ENCODE measurements at regions not wholly inside any gene's neighbourhood (a gene's known extent, or its start where the extent isn't known, plus 50 kb on each side); places are given as distances from the start of the nearest gene placed in this dataset.
"Not testable (repeated sequence)": the region's sequence is repeated elsewhere in the genome, so short reads cannot be mapped to it uniquely, and the experiment has no call there.

DNA sequence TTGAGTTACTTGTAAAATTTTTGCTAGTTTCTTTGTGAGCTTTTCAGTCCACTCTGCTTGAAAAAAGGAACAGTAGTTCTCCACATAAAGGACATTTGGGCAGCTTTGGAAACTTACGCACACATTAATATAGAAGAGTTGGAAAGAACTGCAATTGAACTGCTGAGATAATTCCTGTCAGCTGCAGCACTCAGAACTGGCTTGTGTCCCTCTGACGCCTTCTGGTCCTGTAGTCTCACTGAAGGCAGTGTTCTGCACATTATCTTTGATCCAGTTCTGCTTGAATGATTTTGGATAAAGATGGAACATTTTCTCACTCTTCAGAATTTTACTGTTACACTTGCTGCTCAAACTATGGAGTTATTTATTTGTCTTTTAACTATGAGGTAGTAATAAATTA, 901.9 kb downstream of the OTOL1 start:
- DNase-seq (ENCODE audit: low spot score): no peak

DNA sequence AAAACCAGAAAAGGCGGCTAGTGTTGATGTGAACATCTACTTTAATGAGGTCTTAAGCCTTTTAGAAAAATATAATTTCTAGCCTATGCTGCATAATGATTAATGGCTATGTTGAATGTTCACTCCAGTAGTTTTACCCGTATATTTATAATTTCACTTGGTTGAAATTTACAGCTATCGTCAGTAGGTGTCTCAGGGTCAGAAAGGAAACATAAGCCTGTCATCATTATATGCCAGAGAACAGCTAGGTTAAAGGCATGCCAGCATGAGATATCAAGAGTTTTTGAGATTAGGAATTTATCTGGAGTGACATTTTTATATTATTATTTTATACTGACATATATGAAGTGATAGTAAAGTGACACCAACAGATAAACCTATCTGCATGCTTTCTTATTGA, 904.1 kb downstream of the OTOL1 start:
- DNase-seq (ENCODE audit: low spot score): no peak

DNA sequence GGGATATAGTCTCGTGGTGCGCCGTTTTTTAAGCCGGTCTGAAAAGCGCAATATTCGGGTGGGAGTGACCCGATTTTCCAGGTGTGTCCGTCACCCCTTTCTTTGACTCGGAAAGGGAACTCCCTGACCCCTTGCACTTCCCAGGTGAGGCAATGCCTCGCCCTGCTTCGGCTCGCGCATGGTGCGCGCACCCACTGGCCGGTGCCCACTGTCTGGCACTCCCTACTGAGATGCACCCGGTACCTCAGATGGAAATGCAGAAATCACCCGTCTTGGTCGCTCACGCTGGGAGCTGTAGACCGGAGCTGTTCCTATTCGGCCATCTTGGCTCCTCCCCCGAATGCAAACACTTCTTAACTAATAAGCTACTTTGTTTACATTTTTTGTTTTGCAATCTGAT, 914.9 kb downstream of the OTOL1 start:
- not testable (repeated sequence) for DNase-seq (ENCODE audit: low spot score)

DNA sequence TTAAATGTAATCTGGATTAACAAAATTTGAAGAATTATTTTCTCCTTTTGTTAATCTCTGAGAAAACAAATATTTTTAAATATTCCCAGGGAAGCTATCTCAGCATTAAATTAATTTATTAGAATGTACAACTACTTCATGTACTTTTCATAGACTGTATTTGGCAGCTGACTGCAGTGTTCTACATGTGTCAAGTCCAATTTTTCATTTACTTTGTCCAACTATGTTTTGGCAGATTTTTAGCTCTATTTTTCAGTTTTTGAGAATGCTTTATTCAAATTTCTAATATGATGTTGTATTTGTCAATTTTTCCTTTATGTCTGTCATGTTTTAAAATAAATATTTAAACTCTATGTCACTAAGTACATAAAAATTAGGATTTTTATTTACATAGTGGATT, 925.1 kb downstream of the OTOL1 start:
- no peak for DNase-seq (ENCODE audit: low spot score)

DNA sequence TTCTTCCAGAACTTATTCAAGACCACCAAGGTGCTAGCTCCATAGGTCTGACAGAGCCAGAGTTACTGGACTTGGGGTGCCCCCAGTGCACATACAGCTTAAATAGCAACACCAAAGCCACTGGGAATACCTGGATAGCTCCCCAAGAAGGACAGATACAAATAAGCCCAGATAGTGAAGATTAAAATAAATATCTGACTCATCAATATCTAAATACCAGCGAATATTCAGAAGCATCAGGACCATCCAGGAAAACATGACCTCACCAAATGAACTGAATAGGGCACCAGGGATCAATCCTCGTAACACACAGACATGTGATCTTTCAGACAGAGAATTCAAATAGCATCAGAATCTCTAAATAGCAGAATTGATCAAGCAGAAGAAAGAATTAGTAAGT, 931.6 kb downstream of the OTOL1 start:
- DNase-seq (ENCODE audit: low spot score): no peak

DNA sequence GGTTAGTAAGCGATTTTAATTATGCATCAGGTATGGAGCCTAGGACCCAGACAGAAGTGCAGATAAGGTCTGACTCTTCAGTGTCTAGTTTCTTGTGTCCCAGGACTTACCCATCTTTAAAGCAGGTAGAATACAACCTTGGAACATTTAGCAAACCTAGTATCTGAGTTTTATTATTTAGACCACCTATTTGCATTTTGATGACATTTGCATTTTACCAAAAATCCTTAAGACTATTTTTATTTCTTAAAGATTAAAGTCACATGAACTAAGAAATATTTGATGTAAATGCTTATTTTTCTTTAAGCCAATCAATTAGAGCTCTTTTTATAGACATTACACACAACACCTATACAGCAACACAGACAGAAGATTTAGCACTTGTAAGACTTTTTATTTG, 939.1 kb downstream of the OTOL1 start:
- DNase-seq (ENCODE audit: low spot score): no peak

DNA sequence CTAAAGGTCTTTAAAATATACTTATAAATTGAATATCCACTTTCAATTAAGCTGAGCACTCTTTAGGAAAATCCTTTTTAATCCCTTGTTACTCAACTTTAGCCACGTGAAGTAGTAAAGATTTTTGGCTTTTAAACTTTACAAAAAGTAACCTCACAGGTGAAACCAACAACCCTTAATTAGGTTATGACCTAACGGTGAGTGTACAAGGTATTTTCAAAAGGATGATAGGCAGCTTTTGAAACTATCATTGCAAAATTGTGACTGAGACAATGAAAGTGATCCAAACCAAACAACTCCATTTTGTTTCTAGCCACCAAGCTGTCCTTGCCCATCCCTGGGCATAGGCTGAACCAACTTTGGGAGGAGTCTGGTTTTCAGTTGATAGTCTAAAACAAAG, 940.2 kb downstream of the OTOL1 start:
- no peak for DNase-seq (ENCODE audit: low spot score)

DNA sequence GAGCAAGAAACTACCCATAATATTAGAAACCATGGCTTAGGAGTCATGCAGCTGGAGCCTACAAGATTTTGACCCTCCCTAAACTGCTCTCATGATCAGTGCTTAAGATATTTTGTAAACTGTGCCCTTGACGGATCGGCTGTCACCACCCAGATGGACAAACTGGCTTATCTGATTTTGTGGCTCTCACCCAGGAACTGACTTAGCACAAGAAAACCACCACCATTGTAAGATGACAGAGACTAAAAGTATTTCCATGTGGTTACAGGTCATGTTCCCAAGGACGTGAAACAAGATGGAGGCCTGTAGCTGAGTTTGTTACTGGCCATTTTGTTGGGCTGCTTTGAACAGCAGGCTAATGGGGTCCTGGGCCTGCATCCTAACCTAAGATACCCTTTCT, 940.9 kb downstream of the OTOL1 start:
- DNase-seq (ENCODE audit: low spot score): no peak

DNA sequence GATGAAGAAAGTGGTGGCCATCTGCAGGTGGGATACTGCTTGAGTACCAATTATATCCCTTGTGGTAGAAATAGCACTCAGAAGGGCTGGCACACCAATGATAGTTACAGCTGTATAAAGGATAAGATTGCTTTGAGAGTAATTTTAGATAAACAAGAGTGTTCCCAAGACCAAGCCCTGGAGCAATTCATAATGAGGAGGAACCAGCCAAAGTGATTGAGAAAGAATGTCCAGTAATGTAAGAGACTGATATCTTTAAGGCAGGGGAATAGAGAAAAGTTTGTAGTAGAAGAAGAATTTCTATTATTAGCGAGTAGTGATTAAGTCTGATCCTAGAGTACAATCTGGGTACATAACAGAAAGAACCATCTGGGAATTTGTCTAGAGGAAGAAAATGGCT, 945.1 kb downstream of the OTOL1 start:
- no peak for DNase-seq (ENCODE audit: low spot score)

DNA sequence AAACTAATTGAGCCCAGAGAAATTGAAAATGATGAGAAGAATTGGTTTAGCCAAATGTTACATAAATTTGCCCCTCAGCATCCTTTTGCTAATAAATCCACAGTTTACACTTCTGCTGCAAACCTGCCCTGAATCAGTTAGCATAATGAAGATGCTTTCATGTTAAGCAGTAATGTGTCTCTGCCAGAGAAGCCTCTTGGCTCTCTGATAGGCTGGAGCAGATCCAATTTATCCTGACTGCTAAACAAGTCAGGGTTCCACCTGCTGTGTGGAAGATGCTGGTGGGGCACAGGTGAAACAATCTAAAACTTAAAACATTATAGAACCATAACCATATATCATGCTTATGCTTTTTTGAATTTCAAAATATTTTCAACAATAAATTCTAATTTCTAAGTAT, 946.8 kb downstream of the OTOL1 start:
- DNase-seq (ENCODE audit: low spot score): no peak

DNA sequence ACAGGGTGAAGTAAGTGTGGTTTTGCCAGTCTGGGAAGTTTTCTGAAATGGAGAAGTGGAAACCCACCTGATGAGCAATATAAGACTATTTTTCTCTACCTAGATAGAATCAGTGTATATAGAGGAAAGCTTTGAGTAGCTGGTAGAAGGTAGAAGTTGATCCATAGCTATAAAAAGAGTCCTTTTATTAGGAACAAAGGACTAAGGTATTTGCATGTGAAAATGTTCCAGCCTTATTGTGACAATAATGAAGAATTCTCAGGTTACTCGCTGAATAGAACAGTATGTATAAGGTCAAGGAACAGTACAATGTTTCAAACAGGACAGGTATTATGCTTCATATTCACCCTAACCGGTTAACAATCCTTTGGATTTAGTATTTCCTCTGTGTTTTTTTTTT, 972.2 kb downstream of the OTOL1 start:
- no peak for DNase-seq (ENCODE audit: low spot score)

DNA sequence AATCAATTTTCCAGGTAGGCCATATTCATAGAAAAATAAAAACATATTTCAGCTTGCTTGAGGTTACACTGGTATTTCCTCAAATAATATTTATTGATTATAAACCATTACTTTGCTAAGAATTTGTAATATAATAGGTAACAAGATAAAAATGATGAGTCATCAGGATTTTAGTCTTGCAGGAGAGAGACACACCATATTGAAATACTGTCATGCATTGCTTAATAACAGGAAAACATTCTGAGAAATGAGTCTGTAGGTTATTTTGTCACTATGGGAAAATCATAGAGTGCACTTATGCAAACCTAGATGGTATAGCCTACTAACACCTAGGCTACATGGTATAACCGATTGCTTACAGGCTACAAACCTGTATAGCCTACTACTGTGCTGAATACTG, 990.5 kb downstream of the OTOL1 start:
- DNase-seq (ENCODE audit: low spot score): no peak

DNA sequence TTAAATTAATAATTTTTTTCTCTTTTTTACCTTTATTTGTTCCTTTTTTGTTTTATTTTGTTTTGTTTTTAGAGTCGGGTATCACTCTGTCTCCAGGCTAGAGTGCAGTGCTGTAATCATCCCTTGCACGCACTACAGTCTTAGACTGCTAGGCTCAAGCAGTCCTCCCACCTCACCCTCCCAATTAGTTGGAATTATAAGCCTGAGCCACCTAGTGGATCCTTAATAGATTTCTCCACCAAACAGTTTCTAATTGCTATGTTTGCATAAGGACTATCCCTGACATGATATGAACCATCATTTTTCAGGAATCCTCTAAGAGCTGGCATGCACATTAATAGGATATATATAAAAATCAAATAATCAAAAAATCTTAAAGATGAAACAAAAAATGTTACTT, 993.2 kb downstream of the OTOL1 start:
- no peak for DNase-seq (ENCODE audit: low spot score)

DNA sequence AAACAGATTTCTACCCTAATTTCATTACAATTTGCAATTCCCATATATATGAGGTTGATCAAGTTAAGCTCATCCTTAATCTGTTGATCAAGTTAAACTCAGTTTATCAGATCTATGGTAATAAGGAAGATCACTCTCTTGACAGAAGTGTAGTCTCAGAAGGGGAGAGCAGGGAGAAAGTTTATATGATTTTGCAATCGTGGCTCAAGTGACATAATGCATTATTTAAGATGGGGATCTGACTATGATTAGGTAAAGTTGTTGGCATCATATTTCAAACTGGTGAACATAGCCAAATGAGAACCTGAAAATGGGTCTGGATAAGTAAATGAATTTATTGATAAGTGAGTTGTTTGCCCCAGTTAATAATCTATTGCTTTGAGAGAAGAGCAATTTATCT, 995.3 kb downstream of the OTOL1 start:
- DNase-seq (ENCODE audit: low spot score): no peak

DNA sequence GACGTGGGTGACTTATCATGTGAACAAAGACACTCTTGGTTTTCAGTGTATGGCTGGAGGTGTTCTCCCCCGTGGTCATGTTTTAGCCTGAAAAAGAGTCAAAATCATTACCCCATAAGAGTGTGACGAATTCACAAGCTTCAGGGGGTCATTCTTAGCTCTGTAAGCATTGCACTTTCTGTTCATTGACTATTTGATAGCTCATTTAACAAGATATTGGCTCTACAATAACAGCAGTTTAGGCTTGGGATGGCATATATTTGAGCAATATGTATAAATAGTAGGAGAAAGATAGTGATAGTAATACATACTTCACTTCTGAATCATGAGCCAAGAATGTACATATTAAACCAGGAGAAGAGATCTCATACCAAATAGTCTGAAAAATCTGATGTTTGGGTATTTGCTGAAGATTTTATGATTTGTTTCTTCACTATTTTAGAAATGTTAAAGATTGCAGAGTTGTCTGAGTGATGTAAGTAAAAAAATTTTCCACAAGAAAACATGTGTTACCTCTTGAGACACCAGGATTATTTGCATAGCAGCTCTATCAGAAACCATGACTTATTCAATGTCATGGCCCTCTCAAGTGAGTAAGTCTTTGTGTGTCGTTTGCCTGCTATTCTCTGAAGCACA, 996.0 kb downstream of the OTOL1 start:
- DNase-seq (ENCODE audit: low spot score): no peak

DNA sequence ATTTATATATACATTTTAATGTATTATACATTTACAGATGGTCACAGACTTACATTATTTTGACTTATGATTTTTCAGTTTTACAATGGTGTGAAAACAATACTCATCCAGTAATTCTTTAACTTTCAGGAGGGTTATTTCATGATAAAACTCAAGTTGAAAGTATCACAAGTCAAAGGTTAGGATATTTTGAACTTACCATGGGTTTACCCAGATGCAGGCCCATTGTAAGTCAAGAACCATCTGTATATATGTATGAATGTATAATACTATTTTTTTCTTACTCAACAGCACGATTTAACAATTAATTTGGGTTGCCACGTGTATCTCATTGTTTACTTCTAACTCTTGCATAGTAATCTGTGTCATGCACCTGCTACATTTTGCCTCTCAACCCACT, 1002.0 kb downstream of the OTOL1 start:
- DNase-seq (ENCODE audit: low spot score): no peak

DNA sequence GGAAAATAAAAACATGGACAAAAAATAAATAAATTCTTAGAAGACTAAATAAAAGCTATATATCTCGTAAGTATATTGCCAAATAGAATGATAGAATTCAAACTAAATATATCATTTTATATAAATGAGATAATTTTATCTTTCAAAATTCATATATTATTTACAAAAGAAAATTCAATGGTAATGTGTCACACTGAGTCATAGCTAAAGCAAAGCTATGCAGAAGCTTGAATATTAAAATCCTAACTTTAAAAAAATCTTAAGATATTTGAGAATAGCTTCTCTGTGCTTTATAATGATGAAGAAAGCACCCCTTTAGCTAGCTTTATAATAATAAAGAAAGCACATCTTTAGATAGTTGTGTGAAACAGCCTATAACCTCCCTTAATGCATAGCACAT, 1010.8 kb downstream of the OTOL1 start:
- DNase-seq (ENCODE audit: low spot score): no peak

DNA sequence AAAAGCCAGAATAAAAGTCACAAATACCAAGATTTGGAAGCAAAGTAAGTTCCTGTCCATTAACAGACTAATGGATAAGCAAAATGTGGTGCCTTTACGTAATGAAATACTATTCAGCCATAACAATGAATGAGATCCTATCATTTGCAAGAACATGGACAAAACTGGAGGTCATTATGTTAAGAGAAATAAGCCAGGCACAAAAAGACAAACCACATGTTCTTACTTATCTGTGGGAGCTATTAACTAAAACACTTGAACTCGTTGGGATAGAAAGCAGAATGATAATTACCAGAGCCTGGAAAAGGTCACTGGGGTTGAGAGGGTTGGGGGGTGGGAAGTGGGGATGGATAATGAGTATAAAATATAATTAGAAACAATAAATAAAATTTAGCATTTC, 1015.9 kb downstream of the OTOL1 start:
- no peak for DNase-seq (ENCODE audit: low spot score)

DNA sequence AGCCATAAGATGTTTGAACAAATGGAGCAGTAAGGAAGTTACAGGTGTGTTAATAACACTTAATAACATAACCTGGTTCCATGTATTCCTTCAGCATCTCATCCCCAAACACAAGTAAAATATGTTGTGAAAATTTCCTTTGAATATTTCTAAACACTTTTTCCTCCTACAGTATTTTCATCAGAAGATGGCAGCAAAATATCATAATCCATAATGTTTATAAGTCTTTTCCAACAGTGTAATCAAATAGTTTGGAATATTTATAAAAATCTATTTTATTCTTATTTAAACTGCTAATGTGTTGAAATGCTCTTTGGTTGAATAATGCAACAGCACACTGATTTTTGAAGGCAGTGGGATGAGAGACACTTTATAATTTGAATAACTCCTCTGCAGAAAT, 1020.5 kb downstream of the OTOL1 start:
- no peak for DNase-seq (ENCODE audit: low spot score)

DNA sequence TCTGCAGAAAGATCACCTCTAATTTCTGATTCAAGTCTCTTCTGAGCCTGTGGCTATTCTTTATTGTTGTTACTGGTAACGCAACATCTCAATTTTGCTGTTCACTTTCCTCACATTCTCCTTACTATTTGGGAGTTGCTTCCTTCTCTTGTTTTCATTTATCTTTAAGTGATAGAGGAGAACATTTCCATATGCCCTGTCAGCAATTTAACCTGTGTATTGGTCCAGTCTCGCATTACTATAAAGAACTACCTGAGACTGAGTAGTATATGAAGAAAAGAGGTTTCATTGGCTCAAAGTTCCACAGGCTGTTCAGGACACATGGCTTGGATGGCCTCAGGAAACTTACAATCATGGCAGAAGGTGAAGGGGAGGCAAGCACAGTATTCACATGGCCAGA, 1025.1 kb downstream of the OTOL1 start:
- no peak for DNase-seq (ENCODE audit: low spot score)

DNA sequence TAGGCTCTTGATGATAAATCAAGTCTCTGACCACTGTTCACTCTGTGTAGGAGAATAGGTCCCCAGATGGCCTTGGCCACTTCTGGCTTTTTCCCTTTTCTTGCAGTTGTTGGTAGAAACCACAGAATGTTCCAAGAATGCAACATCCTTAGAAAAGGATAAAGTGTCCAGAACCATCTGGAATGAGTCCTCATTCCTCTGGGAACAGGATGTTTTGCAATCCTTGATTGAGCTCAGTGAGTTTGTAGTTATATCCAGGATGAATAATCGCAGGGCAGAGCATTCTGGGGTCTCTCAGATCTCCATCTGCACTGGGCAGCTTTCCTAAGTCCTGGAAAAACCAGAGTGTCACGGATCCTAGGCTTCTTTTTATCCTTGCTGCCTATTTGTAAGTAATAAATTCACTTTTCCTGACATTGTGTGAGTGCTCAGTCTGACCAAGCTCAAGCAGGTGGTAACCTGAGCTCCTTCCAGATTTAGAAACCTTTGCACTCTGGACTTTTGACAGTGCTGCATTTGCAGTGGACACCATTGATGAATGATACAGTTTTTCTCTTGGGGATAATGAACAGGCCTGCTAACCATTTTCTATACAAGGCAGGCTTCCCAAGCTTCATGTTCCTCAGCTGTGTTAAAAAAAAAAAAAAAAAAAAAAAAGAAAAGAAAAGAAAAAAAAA, 1028.6 kb downstream of the OTOL1 start:
- no peak for DNase-seq (ENCODE audit: low spot score)

DNA sequence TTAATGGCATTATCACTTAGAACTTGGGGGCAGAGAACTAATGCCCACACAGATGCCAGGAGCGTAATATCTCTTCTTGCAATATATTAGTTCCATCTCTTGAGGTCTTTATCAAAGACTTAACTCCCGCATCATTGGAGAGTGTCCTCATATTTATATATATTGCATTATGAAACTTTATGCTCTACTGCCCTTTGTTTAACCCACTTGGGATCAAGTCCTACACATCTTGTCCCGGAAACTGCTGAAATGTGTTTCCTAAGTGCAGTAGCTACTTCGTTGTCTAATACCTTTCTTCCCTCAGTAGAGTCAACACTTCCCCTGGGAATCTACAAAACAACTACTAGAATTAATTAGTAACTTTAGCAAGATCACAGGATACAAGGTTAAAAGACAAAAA, 1029.2 kb downstream of the OTOL1 start:
- DNase-seq (ENCODE audit: low spot score): peak; percentile 2

DNA sequence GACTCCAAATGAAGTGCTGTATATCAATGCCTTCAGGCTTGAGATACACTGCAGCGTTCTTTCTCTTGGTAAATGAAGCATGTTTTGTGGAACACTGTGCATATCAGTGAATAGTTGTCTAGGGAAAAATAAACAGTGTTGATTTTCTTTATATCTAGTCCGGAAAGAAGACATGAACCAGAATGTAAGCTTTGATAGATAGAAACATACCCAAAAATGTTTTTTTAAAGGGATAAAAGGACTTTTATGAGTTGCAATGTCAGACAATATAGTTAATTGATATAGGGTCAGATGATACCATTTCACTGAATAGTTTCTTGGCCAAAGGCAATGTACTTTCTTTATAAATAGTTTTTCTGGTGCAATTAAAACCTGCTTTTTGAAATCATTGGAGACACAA, 1037.8 kb downstream of the OTOL1 start:
- DNase-seq (ENCODE audit: low spot score): no peak

DNA sequence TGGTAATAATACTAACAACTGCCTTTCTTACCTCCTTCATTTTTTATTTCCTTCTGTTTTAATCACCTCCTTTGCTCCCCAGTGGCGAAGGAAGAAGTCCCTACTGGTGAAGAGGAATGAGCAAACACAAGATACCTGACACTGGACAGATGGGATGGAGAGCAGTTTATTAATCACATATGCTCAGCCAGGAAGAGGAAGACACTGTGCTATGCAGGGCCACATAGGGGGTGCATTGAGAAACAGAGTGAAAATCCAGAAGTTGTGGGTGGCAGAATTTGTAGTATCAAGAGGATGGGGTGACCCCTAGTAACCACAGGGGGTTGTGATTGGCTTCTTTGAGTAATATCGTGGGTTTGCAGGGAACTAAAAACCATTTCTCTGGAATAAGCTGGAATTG, 1041.9 kb downstream of the OTOL1 start:
- no peak for DNase-seq (ENCODE audit: low spot score)
